HCT116 (cell line): ENCODE measurements at regions not wholly inside any gene's neighbourhood (a gene's known extent, or its start where the extent isn't known, plus 50 kb on each side); places are given as distances from the start of the nearest gene placed in this dataset.

ENCODE experiments used
- ATAC-seq: fragments of 200-7000 bp; cut with Tn5 transposase; 2 replicates; pipeline ENCODE4 v1.9.1; 2020; ENCODE audit warnings: mild to moderate bottlenecking, moderate library complexity
- BruUV-seq: library from RNA; stranded (reverse); fragments of 400-500 nt; replicated peaks from 2 replicates; lab custom pipeline; 2021; lab: Mats Ljungman, UMichigan
- CTCF ChIA-PET: fragments of 300-600 bp; sonication (Branson Sonifier 250); formaldehyde crosslinking; loops from one replicate; lab custom pipeline; 2021; ENCODE audit warnings: antibody characterized with exemption; lab: Charles Lee
- POLR2A ChIA-PET: fragments of 300-600, 350-600 bp; sonication (Branson Sonifier 250); formaldehyde crosslinking; loops from one replicate; lab custom pipeline; 2021; ENCODE audit warnings: antibody characterized with exemption; lab: Charles Lee
- RAD21 ChIA-PET, 2 experiments: fragments of 300-600 bp; sonication (Branson Sonifier 250); formaldehyde crosslinking; loops; one replicate each; lab custom pipeline; 2023; ENCODE audit warnings: low total read pairs in 2 of 2; ENCODE audit not compliant: uncharacterized antibody in 2 of 2, unreplicated experiment in 2 of 2, low non-redundant PET in 1 of 2; lab: Charles Lee
- DNase-seq: peaks from one replicate; pipeline ENCODE4 v3.0.0-alpha.2; 2010; ENCODE audit warnings: low read depth, low spot score
- H2AFZ ChIP-seq: fragments of 200-600 bp; shearing (Covaris generic), sonication (generic); 2 replicates; pipeline ENCODE4 v1.6.1; 2017; ENCODE audit warnings: low read depth, mixed run types, mixed read lengths, antibody characterized with exemption, low read length; ENCODE audit not compliant: poor library complexity, severe bottlenecking
- H3K27ac ChIP-seq: 2 replicates; pipeline ENCODE4 v1.5.1; 2012; ENCODE audit warnings: low read depth, low read length
- H3K27me3 ChIP-seq: fragments of 200-600 bp; sonication (generic); 2 replicates; pipeline ENCODE4 v1.6.1; 2016; ENCODE audit warnings: mixed run types, low read length, mixed read lengths; ENCODE audit not compliant: insufficient read depth
- H3K36me3 ChIP-seq, 2 experiments: fragments of 200-500 bp in 1 of 2; fragments of 200-600 bp in 1 of 2; sonication (Bioruptor generic) in 1 of 2; sonication (generic) in 1 of 2; 2 replicates each; pipeline versions ENCODE4 v1.5.1 to v1.6.1; 2014 to 2016; ENCODE audit warnings: low read length in 2 of 2, inconsistent platforms in 1 of 2, mixed read lengths in 1 of 2, mixed run types in 1 of 2; ENCODE audit not compliant: insufficient read depth in 2 of 2, control insufficient read depth in 1 of 2
- H3K4me1 ChIP-seq, 2 experiments: fragments of 200-600 bp in 1 of 2; sonication (generic) in 1 of 2; 2 replicates each; pipeline versions ENCODE4 v1.5.1 to v1.6.1; 2012 to 2017; ENCODE audit warnings: low read length in 2 of 2, inconsistent platforms in 1 of 2, mild to moderate bottlenecking in 1 of 2, mixed read lengths in 1 of 2, mixed run types in 1 of 2, moderate library complexity in 1 of 2; ENCODE audit not compliant: insufficient read depth in 2 of 2, control insufficient read depth in 1 of 2
- H3K4me2 ChIP-seq: fragments of 200-600 bp; sonication (generic); 2 replicates; pipeline ENCODE4 v1.6.1; 2017; ENCODE audit warnings: mixed run types, low read length, mixed read lengths
- H3K4me3 ChIP-seq, 2 experiments: fragments of 200-600 bp in 1 of 2; sonication (generic) in 1 of 2; replicated peaks in 1 of 2; 2 replicates each; pipeline ENCODE4 v1.5.1; 2011 to 2016; ENCODE audit warnings: low read length in 2 of 2, control low read depth in 1 of 2, low read depth in 1 of 2, mild to moderate bottlenecking in 1 of 2, mixed read lengths in 1 of 2, mixed run types in 1 of 2
- H3K79me2 ChIP-seq: fragments of 200-600 bp; sonication (generic); 2 replicates; pipeline ENCODE4 v1.6.1; 2017; ENCODE audit warnings: mild to moderate bottlenecking, mixed run types, low read length, moderate library complexity, mixed read lengths; ENCODE audit not compliant: insufficient read depth
- H3K9ac ChIP-seq: fragments of 200-600 bp; sonication (generic); 2 replicates; pipeline ENCODE4 v1.6.1; 2016; ENCODE audit warnings: low read length, mixed read lengths
- H3K9me2 ChIP-seq: fragments of 200-600 bp; sonication (generic), shearing (Covaris generic); 2 replicates; pipeline ENCODE4 v1.6.1; 2017; ENCODE audit warnings: mixed run types, mild to moderate bottlenecking, moderate library complexity; ENCODE audit not compliant: insufficient read depth
- H3K9me3 ChIP-seq, 2 experiments: fragments of 200-500 bp in 1 of 2; fragments of 200-600 bp in 1 of 2; sonication (Bioruptor generic) in 1 of 2; sonication (generic) in 1 of 2; 2 replicates each; pipeline ENCODE4 v1.6.1; 2014 to 2017; ENCODE audit warnings: low read length in 2 of 2, mixed read lengths in 2 of 2, inconsistent platforms in 1 of 2, low read depth in 1 of 2, mild to moderate bottlenecking in 1 of 2, mixed run types in 1 of 2, moderate library complexity in 1 of 2; ENCODE audit not compliant: control insufficient read depth in 1 of 2, insufficient read depth in 1 of 2
- H4K20me1 ChIP-seq: fragments of 200-600 bp; sonication (generic), shearing (Covaris generic); 2 replicates; pipeline ENCODE4 v1.6.1; 2017; ENCODE audit warnings: mixed run types, mild to moderate bottlenecking, moderate library complexity; ENCODE audit not compliant: insufficient read depth
- JUND ChIP-seq: IDR thresholded peaks from 2 replicates; pipeline ENCODE4 v1.6.1; 2012
- REST ChIP-seq: IDR thresholded peaks from 2 replicates; pipeline ENCODE4 v1.6.1; 2012; ENCODE audit warnings: low read depth
- SIN3A ChIP-seq: IDR thresholded peaks from 2 replicates; pipeline ENCODE4 v1.6.1; 2012; ENCODE audit warnings: low read depth
- TCF7L2 ChIP-seq: IDR thresholded peaks from 2 replicates; pipeline ENCODE4 v1.7.0; 2011; ENCODE audit warnings: borderline replicate concordance, inconsistent platforms; ENCODE audit not compliant: insufficient read depth, insufficient read length; ENCODE audit errors: extremely low read depth
- intact Hi-C: fragments of 100-400 bp; cut with micrococcal nuclease; formaldehyde crosslinking; loops from 2 replicates; pipeline ENCODE4 v1.10.0; 2022
- TF ChIP-seq, protein P1 (sequence below): IDR thresholded peaks from 2 replicates; pipeline ENCODE4 v1.6.1; 2011; ENCODE audit warnings: mild to moderate bottlenecking, low read length, moderate library complexity; ENCODE audit not compliant: insufficient replicate concordance; ENCODE audit errors: extremely low read depth

- Histone ChIP-seq H3K9me3 (no peaks in the 10 kb centered on the region), H3K9ac (no peak overlapping the region), H3K4me2 (peak overlapping the region; percentile 36), H3K4me1 (peaks cover 8 to 13% of the 10 kb centered on the region in 2 experiments; a peak in 3 of 4 replicates), H3K79me2 (no peaks in the 10 kb centered on the region), H3K9me2 (no peaks in the 10 kb centered on the region; the same call in 1 of the 2 replicates), H3K27ac (no peak overlapping the region), H3K36me3 (no peaks in the 10 kb centered on the region), H4K20me1 (no peaks in the 10 kb centered on the region), H3K27me3 (no peaks in the 10 kb centered on the region), H3K4me3 (no peak overlapping the region), H2AFZ (peak overlapping the region; percentile 64)
- ATAC-seq (peak; percentile 75), DNase-seq (peak; percentile 4)
- ChIA-PET POLR2A (no interaction called here), CTCF (no interaction called here), RAD21 (interaction anchor here in 1 of 2 experiments (0.8 kb wide), 1 partner anchor 118 kb away, joined by 3 read pairs; no protein-coding TSS in a partner anchor)
- TF ChIP-seq JUND = no peak
- TF ChIP-seq REST = no peak
- TF ChIP-seq TCF7L2 = peak; percentile 45
- no peak for TF ChIP-seq SIN3A
- TF ChIP-seq, protein P1, sequence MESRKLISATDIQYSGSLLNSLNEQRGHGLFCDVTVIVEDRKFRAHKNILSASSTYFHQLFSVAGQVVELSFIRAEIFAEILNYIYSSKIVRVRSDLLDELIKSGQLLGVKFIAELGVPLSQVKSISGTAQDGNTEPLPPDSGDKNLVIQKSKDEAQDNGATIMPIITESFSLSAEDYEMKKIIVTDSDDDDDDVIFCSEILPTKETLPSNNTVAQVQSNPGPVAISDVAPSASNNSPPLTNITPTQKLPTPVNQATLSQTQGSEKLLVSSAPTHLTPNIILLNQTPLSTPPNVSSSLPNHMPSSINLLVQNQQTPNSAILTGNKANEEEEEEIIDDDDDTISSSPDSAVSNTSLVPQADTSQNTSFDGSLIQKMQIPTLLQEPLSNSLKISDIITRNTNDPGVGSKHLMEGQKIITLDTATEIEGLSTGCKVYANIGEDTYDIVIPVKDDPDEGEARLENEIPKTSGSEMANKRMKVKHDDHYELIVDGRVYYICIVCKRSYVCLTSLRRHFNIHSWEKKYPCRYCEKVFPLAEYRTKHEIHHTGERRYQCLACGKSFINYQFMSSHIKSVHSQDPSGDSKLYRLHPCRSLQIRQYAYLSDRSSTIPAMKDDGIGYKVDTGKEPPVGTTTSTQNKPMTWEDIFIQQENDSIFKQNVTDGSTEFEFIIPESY = no peak
- no TSS peak for BruUV-seq
- intact Hi-C loops = no loop called here
Measured at GRCh38 chr3:30073622-30074021, 532.8 kb upstream of the TGFBR2 start.
